Progenitor cell of endocrine pancreas (in vitro differentiated cells): ENCODE measurements at regions not wholly inside any gene's neighbourhood (a gene's known extent, or its start where the extent isn't known, plus 50 kb on each side); places are given as distances from the start of the nearest gene placed in this dataset.

Source experiments
- DNase-seq: peaks from one replicate; pipeline ENCODE4 v3.0.0; 2021; ENCODE audit warnings: low spot score; ENCODE audit not compliant: unreplicated experiment
- H3K27ac Mint-ChIP-seq: 2 replicates; pipeline ENCODE4 v1.8.0; 2021; ENCODE audit warnings: mild to moderate bottlenecking, moderate library complexity, mixed read lengths
- H3K27me3 Mint-ChIP-seq: 2 replicates; pipeline ENCODE4 v1.8.0; 2021; ENCODE audit warnings: mixed read lengths
- H3K36me3 Mint-ChIP-seq: 2 replicates; pipeline ENCODE4 v1.8.0; 2022; ENCODE audit warnings: mixed read lengths; ENCODE audit not compliant: insufficient read depth
- H3K4me1 Mint-ChIP-seq: 2 replicates; pipeline ENCODE4 v1.8.0; 2021; ENCODE audit warnings: low read depth, mixed read lengths
- H3K4me3 Mint-ChIP-seq: 2 replicates; pipeline ENCODE4 v1.8.0; 2021; ENCODE audit warnings: low read depth, mild to moderate bottlenecking, moderate library complexity, mixed read lengths
- H3K9me3 Mint-ChIP-seq: 2 replicates; pipeline ENCODE4 v1.8.0; 2021; ENCODE audit warnings: low read depth, mixed read lengths
- CTCF ChIP-seq: fragments of 200-600 bp; sonication (generic); IDR thresholded peaks from one replicate; pipeline ENCODE4 v1.5.0; 2021; ENCODE audit warnings: antibody characterized with exemption, mild to moderate bottlenecking; ENCODE audit not compliant: unreplicated experiment

GRCh38 chr4:104593019-104593418 is 98.3 kb upstream of the CXXC4 start:
- Mint-ChIP-seq H3K4me1 (peaks cover 42% of the 10 kb centered on the region), H3K9me3 (no peaks in the 10 kb centered on the region), H3K27me3 (no peaks in the 10 kb centered on the region), H3K4me3 (no peak overlapping the region), H3K27ac (peak overlapping the region; percentile 53), H3K36me3 (no peaks in the 10 kb centered on the region)
- TF ChIP-seq CTCF: no peak
- DNase-seq: no peak

DNA sequence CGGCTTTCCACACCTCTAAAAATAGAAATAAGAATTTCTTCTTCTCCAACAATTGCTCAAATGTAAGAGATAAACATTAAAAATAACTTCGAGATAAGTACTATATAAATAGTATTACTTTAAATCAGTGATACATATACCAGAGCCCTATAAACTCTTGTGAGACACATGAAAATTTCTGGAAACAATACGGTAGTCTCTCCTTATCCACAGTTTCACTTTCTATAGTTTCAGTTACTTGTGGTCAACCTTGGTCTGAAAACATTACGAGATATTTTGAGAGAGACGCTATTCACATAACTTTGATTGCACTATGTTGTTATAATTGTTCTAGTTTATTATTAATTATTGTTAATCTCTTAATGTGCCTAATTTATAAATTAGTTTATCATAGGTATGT is 101.5 kb upstream of the CXXC4 start:
- DNase-seq: no peak
- H3K27ac Mint-ChIP-seq: no peak overlapping the region
- no peak for TF ChIP-seq CTCF
- H3K9me3 Mint-ChIP-seq: no peaks in the 10 kb centered on the region
- no peaks in the 10 kb centered on the region for H3K36me3 Mint-ChIP-seq
- peaks cover 24% of the 10 kb centered on the region for H3K4me1 Mint-ChIP-seq
- no peak overlapping the region for H3K4me3 Mint-ChIP-seq
- H3K27me3 Mint-ChIP-seq: no peaks in the 10 kb centered on the region

- peaks cover 9% of the 10 kb centered on the region for H3K36me3 Mint-ChIP-seq
- DNase-seq: no peak
- H3K27ac Mint-ChIP-seq: no peak overlapping the region
- H3K27me3 Mint-ChIP-seq: no peaks in the 10 kb centered on the region
- peaks cover 38% of the 10 kb centered on the region for H3K9me3 Mint-ChIP-seq
- H3K4me3 Mint-ChIP-seq: no peak overlapping the region
- H3K4me1 Mint-ChIP-seq: peaks cover 8% of the 10 kb centered on the region
- no peak for TF ChIP-seq CTCF
Observed at GRCh38 chr4:104615496-104615895, 120.8 kb upstream of the CXXC4 start.

GRCh38 chr4:104615926-104616325 is 121.2 kb upstream of the CXXC4 start:
- Mint-ChIP-seq H3K9me3 (peaks cover 36% of the 10 kb centered on the region), H3K36me3 (peaks cover 7% of the 10 kb centered on the region), H3K4me3 (no peak overlapping the region), H3K27me3 (no peaks in the 10 kb centered on the region), H3K4me1 (peaks cover 8% of the 10 kb centered on the region), H3K27ac (no peak overlapping the region)
- no peak for DNase-seq
- TF ChIP-seq CTCF: no peak

DNA sequence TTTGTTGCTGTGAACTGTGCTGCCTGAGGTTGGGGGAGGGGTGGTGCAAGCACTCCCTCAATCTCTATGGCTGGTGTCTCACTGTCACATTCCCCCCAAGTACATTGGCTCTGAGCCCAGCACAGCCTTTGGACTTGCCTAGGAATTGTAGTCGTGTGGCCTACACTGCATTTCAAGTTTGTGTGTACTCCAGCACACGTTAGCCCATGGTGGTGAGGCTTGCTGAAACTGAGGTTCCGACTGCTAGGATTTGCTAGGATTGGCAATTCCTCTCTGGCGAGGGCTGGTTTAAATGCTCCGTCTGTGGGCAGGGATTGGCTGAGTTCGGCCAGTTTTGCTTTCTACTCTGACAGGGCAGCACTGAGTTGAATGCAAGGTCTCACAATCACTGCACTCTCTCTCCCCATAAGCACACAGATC is 121.7 kb upstream of the CXXC4 start:
- peaks cover 8% of the 10 kb centered on the region for H3K4me1 Mint-ChIP-seq
- DNase-seq: no peak
- H3K4me3 Mint-ChIP-seq: no peak overlapping the region
- no peaks in the 10 kb centered on the region for H3K27me3 Mint-ChIP-seq
- no peak overlapping the region for H3K27ac Mint-ChIP-seq
- TF ChIP-seq CTCF: no peak
- peaks cover 34% of the 10 kb centered on the region for H3K9me3 Mint-ChIP-seq
- H3K36me3 Mint-ChIP-seq: peaks cover 7% of the 10 kb centered on the region
